GM06990 (cell line): ENCODE measurements at regions not wholly inside any gene's neighbourhood (a gene's known extent, or its start where the extent isn't known, plus 50 kb on each side); places are given as distances from the start of the nearest gene placed in this dataset.
"Not testable (repeated sequence)": the region's sequence is repeated elsewhere in the genome, so short reads cannot be mapped to it uniquely, and the experiment has no call there.

Source experiments
- DNase-seq: peaks from one replicate; pipeline ENCODE4 v3.0.0-alpha.2; 2011; ENCODE audit not compliant: insufficient read length; ENCODE audit errors: extremely low read depth
- H3K27me3 ChIP-seq: replicated peaks from 2 replicates; pipeline ENCODE4 v1.6.0; 2011; ENCODE audit warnings: low read length; ENCODE audit not compliant: control insufficient read depth, insufficient read depth
- H3K36me3 ChIP-seq: 2 replicates; pipeline ENCODE4 v1.5.1; 2011; ENCODE audit warnings: low read length; ENCODE audit not compliant: control insufficient read depth, insufficient read depth
- H3K4me3 ChIP-seq: replicated peaks from 2 replicates; pipeline ENCODE4 v1.5.1; 2011; ENCODE audit warnings: low read depth, mild to moderate bottlenecking, control low read depth, low read length
- TF ChIP-seq, protein P1 (sequence below): IDR thresholded peaks from 2 replicates; pipeline ENCODE4 v1.5.1; 2011; ENCODE audit warnings: low read length, control low read depth, mild to moderate bottlenecking, inconsistent platforms; ENCODE audit not compliant: insufficient read depth, poor library complexity, severe bottlenecking

GRCh38 chr5:83827111-83827557 lies 106.5 kb upstream of the HAPLN1 start:
- Histone ChIP-seq H3K4me3 (no peak overlapping the region), H3K27me3 (no peaks in the 10 kb centered on the region), H3K36me3 (no peaks in the 10 kb centered on the region)
- no peak for DNase-seq
- TF ChIP-seq, protein P1, sequence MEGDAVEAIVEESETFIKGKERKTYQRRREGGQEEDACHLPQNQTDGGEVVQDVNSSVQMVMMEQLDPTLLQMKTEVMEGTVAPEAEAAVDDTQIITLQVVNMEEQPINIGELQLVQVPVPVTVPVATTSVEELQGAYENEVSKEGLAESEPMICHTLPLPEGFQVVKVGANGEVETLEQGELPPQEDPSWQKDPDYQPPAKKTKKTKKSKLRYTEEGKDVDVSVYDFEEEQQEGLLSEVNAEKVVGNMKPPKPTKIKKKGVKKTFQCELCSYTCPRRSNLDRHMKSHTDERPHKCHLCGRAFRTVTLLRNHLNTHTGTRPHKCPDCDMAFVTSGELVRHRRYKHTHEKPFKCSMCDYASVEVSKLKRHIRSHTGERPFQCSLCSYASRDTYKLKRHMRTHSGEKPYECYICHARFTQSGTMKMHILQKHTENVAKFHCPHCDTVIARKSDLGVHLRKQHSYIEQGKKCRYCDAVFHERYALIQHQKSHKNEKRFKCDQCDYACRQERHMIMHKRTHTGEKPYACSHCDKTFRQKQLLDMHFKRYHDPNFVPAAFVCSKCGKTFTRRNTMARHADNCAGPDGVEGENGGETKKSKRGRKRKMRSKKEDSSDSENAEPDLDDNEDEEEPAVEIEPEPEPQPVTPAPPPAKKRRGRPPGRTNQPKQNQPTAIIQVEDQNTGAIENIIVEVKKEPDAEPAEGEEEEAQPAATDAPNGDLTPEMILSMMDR: no peak

DNA sequence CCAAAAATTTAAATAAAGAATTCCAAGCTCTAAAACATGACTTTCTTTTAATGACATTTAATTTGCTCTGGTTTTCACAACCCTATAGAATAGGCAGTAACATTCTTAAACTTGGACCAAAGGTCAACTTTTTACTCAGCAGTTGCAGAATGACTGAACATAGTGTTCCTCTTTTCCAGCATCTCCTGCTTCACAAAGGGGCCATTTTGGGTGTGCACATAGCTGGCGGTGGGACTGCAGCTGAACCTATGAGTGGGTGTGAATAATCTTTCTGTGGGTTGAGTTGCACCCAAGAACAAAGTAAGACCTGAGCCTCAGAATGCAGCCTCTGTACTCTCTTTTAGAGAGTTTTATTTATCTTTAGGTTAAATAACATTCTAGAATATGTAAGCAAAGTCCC lies 96.9 kb upstream of the HAPLN1 start:
- Histone ChIP-seq H3K36me3 (no peaks in the 10 kb centered on the region), H3K27me3 (no peaks in the 10 kb centered on the region), H3K4me3 (no peak overlapping the region)
- DNase-seq: no peak
- TF ChIP-seq, protein P1: no peak

GRCh38 chr5:83815661-83816060 lies 95.0 kb upstream of the HAPLN1 start:
- TF ChIP-seq, protein P1: no peak
- no peak for DNase-seq
- no peaks in the 10 kb centered on the region for H3K27me3 ChIP-seq
- H3K36me3 ChIP-seq: no peaks in the 10 kb centered on the region
- no peak overlapping the region for H3K4me3 ChIP-seq

- no peak for DNase-seq
- Histone ChIP-seq H3K4me3 (no peak overlapping the region), H3K36me3 (no peaks in the 10 kb centered on the region), H3K27me3 (no peaks in the 10 kb centered on the region)
- TF ChIP-seq, protein P1: no peak
Observed at GRCh38 chr5:83810511-83810910, 89.9 kb upstream of the HAPLN1 start.

DNA sequence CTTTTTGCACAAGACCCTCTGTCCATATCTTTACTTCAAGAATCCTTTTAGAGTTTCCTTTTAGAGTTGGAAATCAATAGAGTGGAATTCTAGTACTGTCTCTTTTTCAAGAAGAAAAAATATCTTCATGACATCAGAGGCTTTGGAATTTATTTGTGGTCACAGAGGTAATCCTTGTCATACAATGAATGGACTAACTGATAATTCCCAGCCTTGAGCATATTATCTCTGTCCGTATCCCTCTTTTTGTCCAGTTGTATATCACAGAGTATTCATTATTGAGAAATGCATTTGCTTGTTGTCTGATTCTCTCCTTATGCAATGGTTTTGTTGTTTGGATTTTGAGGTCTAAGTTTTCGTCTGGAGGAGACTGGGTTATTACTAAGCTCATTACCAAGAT lies 82.0 kb upstream of the HAPLN1 start:
- no peak for DNase-seq
- H3K27me3 ChIP-seq: no peaks in the 10 kb centered on the region
- TF ChIP-seq, protein P1: no peak

DNA sequence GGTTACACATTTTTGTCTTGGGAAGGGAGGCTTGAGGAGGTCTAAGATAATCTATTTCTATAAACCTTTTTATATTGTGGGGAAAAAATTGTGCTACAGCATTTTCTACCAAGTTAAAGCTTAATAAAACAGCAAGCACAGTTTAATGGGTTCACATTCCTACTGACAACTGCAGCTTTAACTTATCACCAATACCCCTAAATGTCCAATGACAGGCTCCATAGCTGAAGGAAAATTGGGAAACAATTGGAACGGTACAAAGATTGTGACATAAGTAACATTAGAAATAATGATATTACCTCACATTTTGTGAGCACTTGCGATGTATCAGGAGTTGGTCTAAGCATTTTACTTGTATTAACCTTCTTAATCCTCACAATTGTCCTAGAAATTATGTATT lies 79.5 kb upstream of the HAPLN1 start:
- DNase-seq: no peak
- no peaks in the 10 kb centered on the region for H3K36me3 ChIP-seq
- TF ChIP-seq, protein P1: no peak
- H3K27me3 ChIP-seq: no peaks in the 10 kb centered on the region
- H3K4me3 ChIP-seq: no peak overlapping the region

More for the DNA sequence above, 82.0 kb upstream of the HAPLN1 start:
- Histone ChIP-seq H3K36me3 (no peaks in the 10 kb centered on the region), H3K4me3 (no peak overlapping the region)

GRCh38 chr5:83799020-83799419 lies 78.4 kb upstream of the HAPLN1 start:
- not testable (repeated sequence) for H3K4me3 ChIP-seq, DNase-seq, H3K36me3 ChIP-seq, H3K27me3 ChIP-seq
